ENCODE measurements at regions not wholly inside any gene's neighbourhood (a gene's known extent, or its start where the extent isn't known, plus 50 kb on each side); places are given as distances from the start of the nearest gene placed in this dataset.

DNA sequence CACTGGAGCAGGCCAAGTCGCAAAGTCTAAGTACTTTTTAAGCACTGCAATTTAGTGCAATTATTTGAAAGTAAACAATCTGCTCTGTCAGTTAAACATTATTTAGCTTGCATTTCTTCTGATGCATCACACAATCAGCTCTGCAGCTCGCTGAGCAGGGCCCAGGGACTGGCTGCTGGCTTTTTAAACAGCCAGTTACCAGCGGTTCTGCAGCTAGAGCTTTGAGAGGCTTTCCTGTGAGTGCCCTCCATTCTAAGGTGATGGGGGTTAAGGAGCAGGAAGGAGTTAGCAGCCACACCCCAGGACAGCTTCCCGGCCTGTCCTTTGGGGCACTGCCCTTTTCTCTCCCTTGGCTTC lies 154.3 kb downstream of the SALL1 start:
- intact Hi-C loops (cut with DNase I; ENCODE audit: low total_unique reads): no loop called here
- Histone ChIP-seq H3K4me1 (no peaks in the 10 kb centered on the region), H3K27me3 (no peaks in the 10 kb centered on the region), H3K36me3 (no peaks in the 10 kb centered on the region), H3K4me3 (no peak overlapping the region), H3K27ac (no peak overlapping the region), H3K9me3 (no peaks in the 10 kb centered on the region)
- DNase-seq: no peak
- TF ChIP-seq, protein P1, sequence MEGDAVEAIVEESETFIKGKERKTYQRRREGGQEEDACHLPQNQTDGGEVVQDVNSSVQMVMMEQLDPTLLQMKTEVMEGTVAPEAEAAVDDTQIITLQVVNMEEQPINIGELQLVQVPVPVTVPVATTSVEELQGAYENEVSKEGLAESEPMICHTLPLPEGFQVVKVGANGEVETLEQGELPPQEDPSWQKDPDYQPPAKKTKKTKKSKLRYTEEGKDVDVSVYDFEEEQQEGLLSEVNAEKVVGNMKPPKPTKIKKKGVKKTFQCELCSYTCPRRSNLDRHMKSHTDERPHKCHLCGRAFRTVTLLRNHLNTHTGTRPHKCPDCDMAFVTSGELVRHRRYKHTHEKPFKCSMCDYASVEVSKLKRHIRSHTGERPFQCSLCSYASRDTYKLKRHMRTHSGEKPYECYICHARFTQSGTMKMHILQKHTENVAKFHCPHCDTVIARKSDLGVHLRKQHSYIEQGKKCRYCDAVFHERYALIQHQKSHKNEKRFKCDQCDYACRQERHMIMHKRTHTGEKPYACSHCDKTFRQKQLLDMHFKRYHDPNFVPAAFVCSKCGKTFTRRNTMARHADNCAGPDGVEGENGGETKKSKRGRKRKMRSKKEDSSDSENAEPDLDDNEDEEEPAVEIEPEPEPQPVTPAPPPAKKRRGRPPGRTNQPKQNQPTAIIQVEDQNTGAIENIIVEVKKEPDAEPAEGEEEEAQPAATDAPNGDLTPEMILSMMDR (IDR thresholded peaks at IDR 0.05): no peak

DNA sequence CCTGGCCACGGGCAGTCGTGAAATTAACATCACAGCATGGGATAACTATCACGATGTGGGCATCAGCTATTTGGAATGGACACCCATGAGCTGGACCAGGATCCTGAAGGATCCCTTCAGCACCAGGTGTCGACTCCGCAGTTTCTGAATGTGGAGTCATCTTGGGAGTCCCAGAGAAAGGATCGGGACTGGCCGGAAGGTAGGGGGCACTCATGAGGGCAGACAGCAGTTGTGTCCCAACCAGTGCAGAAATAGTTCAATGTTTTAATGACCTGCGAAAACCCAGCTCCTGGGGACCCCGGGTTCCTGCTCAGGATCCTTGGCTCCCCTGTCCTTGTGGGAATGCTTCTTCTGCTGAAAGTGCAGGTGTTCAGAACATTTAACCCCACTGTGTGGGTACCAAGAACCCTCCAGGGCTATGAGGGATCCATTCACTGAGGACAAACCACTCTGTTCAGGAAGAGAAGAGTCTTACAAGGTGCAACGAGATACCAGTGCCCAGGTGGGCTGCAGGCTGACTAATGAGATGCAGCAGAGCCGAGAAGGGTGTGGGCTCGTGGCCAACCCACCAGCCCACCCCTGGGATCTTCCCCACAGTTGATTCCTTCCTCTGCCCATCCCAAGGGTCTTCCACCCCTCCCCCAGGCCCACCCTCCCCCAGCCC lies 154.8 kb downstream of the SALL1 start:
- no peaks in the 10 kb centered on the region for H3K27me3 ChIP-seq
- no peak overlapping the region for H3K27ac ChIP-seq
- intact Hi-C loops (cut with DNase I; ENCODE audit: low total_unique reads): no loop called here
- H3K4me1 ChIP-seq: no peaks in the 10 kb centered on the region
- TF ChIP-seq, protein P1 (IDR thresholded peaks at IDR 0.05): no peak
- no peaks in the 10 kb centered on the region for H3K9me3 ChIP-seq
- no peak for DNase-seq
- no peaks in the 10 kb centered on the region for H3K36me3 ChIP-seq
- no peak overlapping the region for H3K4me3 ChIP-seq

DNA sequence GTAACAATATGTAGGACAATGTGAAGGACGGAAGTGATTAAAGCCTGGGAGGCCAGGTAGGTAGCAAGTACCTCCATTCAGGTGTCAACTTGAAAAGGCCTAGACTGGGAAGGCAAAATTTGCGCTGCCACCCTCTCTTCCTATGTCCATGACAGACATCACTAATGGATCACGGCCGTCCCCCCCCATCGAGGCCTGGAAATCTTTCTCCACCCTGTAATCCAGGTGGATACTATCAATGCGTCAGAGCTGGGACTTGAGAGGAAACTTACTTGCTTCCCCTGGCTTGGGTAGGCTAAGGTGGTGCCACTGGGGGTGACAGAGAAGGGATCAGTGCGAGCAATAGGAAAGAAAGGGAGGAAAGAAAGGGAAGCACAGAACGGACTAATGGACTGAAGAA lies 156.1 kb downstream of the SALL1 start:
- no peak for DNase-seq
- Histone ChIP-seq H3K27ac (no peak overlapping the region), H3K4me1 (no peaks in the 10 kb centered on the region)

DNA sequence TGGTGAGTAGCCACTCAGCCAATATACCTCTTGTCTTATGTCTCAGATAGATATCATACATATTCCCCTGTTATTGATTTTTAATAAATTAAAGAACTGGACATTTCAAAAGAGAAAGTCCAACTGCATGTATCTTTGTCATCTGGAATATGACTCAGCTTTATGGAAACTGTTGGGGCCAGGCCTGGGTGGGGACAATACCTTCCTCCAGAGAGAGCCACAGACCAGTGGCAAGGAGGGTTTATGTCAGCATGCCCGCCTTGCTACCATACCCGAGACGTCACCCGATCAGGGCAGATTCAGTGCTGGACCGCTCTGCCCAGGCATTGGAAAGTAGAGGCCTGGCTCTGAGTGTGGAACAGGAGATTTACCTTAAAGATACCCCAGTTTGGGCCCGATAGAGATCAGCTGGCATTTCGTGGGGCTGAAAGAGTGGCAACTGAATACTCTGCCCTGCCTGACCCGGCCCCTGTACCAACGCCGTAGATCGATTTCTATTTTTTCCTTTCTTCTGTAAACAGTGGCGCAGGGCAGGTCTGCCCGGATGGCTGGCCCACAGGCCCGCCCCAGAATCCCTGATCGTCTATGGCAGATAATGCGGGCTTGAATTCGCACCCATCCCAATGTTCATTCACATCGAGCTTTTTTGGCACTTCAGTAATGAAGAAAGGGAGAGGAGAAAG lies 158.6 kb downstream of the SALL1 start:
- no peaks in the 10 kb centered on the region for H3K27me3 ChIP-seq
- intact Hi-C loops (cut with DNase I; ENCODE audit: low total_unique reads): no loop called here
- H3K36me3 ChIP-seq: no peaks in the 10 kb centered on the region
- H3K27ac ChIP-seq: no peak overlapping the region
- H3K4me1 ChIP-seq: no peaks in the 10 kb centered on the region
- no peaks in the 10 kb centered on the region for H3K9me3 ChIP-seq
- TF ChIP-seq, protein P1 (IDR thresholded peaks at IDR 0.05): no peak
- DNase-seq: no peak
- no peak overlapping the region for H3K4me3 ChIP-seq

More for the DNA sequence above, 156.1 kb downstream of the SALL1 start:
- intact Hi-C loops (cut with DNase I; ENCODE audit: low total_unique reads): no loop called here
- no peaks in the 10 kb centered on the region for H3K9me3 ChIP-seq
- no peaks in the 10 kb centered on the region for H3K36me3 ChIP-seq
- no peak overlapping the region for H3K4me3 ChIP-seq
- TF ChIP-seq, protein P1 (IDR thresholded peaks at IDR 0.05): no peak
- H3K27me3 ChIP-seq: no peaks in the 10 kb centered on the region

DNA sequence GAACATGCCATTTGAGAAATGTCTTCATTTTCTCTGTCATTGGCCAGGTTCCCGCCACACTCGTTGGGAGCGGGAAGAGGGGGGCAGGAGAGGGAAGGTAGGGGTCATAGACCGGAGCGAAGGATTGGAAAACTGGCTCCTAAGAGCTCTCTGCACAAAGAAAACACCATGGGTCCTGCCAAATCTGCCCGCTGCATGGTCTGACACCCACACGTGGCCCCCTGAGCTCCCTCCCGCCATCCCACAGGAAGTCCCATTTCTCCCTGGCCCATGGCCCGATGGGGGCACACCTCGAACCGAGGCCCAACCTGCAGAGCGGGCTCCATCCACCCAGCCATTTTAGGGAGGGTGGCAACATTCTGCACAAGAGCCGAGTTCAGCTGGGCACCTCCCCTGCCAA lies 159.6 kb downstream of the SALL1 start:
- Histone ChIP-seq H3K4me1 (no peaks in the 10 kb centered on the region), H3K4me3 (no peak overlapping the region), H3K9me3 (no peaks in the 10 kb centered on the region), H3K27ac (no peak overlapping the region), H3K27me3 (no peaks in the 10 kb centered on the region), H3K36me3 (no peaks in the 10 kb centered on the region)
- DNase-seq: no peak
- intact Hi-C loops (cut with DNase I; ENCODE audit: low total_unique reads): no loop called here
- TF ChIP-seq, protein P1 (IDR thresholded peaks at IDR 0.05): no peak
